ENCODE measurements at regions not wholly inside any gene's neighbourhood (a gene's known extent, or its start where the extent isn't known, plus 50 kb on each side); places are given as distances from the start of the nearest gene placed in this dataset.
"Not testable (repeated sequence)": the region's sequence is repeated elsewhere in the genome, so short reads cannot be mapped to it uniquely, and the experiment has no call there.

DNA sequence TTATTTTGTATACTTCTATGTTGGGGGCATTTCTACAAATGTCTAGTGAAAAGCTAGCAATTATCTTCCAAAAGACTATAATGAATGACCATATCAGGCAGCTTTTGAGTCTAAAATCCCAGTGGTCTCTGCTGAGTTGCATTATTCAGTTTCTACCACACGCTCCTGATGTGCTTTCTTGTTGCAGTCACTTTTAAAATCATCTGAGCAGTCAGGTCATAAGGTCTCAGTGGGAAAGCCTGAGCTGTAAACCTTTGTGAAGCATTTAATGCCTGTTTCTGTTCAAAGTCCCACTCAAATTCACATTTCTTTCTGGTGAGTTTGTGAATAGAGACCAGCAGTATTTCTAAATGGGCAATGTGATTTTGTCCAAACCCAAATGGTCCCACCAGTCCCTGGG lies 1681.5 kb downstream of the HACE1 start:
- no peak for DNase-seq (ENCODE audit: extremely low spot score, insufficient read length, low read depth)
- FAIRE-seq: no peak

DNA sequence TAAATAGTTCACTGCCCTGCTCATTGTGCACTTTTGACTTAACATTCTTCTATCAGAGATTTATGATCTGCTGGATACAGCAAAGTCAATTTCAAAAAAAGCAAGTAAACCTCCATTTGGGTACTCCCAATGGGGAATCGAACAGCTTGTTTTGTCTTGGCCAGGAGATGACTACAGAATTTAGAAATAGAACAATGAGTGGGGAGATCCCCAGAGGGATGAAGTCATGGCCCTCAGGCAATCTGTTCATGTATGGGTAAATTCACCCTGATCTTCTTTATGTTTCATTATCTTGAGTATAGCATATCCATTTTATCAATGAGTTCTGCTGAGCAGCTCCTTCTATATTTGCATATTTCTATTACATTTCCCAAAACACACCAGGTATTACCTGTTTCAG lies 1681.9 kb downstream of the HACE1 start:
- FAIRE-seq (no peak), DNase-seq (ENCODE audit: extremely low spot score, insufficient read length, low read depth) (no peak)

DNA sequence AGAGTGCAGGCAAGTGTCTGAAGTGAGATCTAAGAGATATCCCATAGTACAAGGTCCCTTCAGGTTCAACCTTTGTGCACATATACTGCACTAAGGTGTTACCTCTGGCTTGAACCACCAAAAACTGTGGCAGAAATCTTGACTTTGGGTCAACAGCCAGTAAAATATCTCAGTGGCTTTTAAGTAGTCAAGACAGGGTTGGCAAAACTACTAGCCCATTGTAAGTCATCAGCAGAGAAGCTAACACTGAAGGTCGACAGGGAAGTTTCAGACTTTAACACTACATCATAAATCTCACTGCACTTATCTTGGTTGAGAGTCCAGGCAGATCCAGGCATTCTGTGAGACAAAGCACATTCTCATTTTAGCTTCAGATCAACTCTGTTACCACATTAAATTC lies 1684.7 kb downstream of the HACE1 start:
- FAIRE-seq: no peak
- no peak for DNase-seq (ENCODE audit: extremely low spot score, insufficient read length, low read depth)

DNA sequence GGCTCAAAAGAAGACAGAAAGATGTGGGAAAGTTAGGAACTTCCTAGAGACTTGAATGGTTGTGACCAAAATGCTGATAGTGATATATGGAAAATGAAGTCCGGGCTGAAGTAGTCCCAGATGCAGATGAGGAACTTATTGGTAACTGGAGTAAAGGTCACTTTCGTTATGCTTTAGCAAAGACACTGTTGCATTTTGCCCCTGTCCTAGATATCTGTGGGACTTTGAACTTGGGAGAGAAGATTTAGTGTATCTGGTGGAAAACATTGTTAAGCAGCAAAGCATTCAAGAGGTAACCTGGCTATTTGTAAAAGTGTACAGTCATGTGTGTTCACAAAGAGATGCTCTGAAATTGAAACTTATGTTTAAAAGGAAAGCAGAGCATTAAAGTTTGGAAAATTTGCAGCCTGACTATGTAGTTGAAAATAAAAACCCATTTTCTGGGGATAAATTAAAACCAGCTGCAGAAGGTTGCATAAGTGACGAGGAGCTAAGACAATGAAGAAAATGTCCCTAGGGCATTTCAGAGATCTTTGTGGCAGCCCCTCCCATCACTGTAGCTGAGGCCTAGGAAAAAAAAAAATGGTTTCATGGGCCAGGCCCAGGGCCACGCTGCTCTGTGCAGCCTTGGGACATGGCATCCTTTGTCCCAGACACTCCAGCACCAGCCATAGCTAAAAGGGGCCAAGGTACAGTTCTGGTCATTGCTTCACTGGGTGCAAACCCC lies 1692.2 kb downstream of the HACE1 start:
- no peak for FAIRE-seq
- no peak for DNase-seq (ENCODE audit: extremely low spot score, insufficient read length, low read depth)

DNA sequence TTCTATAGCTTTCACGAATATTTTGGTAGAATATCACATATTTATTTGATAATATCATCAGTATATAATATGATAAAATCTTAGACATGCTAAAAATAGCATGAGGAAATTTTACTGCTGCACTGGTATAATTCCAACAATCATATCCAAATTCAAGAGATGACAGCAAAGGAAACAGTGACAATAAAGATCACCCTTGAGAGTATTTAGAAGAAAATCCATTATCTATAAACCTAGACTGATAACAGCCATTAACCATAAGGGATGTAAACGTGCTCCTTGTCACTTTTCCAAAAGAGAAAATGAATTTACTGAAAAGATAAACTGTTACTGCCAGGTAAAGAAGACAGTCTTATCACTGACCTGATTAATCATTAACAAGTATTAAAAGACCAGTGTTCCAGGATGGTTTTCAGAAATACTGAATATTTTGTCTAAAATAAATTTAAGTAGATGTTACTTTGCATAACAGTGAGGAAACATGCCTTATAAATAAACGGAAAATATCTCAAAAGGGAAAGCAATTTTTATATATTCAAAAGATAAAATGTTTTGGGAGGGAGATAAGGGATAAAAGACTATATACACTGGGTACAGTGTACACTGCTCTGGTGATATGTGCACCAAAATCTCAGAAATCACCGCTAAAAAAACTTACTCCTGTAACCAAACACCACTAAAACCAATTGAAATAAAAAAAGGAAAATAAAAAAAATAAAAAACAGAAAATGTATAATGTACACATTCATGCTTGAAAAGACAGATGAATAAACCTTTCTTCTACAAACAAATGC lies 1704.7 kb downstream of the HACE1 start:
- no peak for DNase-seq (ENCODE audit: extremely low spot score, insufficient read length, low read depth)
- FAIRE-seq: no peak

DNA sequence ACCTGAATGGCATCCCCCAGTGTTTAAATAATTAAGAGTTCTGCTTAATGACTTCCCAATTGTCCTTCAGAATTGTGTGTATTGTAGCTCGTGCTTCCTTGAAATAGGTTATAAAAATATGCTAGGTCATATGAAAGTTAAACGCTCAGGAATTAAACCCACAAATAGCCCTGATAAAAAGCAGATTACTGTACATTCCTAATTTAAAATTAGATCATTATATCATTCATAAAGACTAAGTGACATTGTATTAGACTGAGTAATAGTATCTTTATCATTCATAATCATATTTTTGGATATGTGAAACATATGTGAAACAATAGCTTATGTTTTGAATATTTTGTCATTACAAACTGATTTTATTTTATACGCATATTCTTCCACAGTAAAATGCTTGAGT lies 1706.7 kb downstream of the HACE1 start:
- DNase-seq (ENCODE audit: extremely low spot score, insufficient read length, low read depth) (no peak), FAIRE-seq (no peak)

DNA sequence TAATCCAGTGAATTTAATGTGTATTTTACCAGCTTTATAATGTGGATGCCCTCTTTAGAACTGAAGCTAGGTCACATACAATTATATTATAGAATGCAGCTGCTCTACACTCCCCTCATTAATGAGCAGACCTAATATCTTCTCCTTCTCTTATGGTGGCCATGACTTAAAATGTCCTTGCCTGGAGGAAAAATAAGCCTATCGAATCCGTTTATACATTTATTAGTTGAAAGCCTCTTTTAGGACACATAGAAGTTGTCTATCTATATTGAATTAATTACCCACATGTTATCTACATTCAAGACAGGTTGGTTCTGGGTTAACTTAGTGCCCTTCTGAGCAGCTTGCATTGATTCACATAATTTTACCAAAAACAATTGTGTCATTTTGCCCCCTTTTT lies 1716.8 kb downstream of the HACE1 start:
- no peak for FAIRE-seq
- DNase-seq (ENCODE audit: extremely low spot score, insufficient read length, low read depth): no peak

DNA sequence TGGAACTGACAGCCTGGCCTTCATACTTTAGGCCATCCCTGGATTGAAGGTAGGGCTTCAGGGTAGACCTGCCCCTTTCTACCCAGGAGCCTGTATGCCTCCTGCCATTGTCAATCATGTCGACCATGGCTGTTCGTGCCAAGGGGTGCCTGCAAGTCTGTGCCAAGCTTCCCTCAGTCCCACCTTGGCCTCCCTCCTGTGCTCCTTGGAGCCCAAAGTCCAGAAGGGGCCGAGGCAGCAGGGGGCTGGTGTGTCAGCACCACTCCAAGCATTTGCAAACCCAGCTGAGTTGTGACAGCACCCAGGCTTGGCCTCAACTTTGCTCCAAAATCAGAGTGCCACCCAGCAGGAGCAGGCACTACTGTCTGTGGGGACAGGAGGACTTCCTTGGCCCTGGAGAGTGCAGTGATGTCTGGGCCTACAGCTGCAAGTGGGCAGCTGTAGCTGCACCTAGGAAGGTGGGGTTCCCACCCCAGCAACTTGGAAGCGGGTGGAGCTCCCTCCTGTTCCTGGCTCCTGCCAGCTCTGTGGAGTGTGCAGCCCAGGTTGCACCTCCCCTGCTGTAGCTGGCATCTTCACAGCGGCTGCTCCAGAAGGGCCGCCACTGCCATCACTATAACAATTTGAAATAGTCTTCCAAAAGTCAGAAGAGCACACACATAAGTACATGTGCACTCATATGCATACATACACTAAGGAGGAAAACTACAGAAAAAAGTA lies 1719.3 kb downstream of the HACE1 start:
- no peak for FAIRE-seq
- DNase-seq (ENCODE audit: extremely low spot score, insufficient read length, low read depth): no peak

DNA sequence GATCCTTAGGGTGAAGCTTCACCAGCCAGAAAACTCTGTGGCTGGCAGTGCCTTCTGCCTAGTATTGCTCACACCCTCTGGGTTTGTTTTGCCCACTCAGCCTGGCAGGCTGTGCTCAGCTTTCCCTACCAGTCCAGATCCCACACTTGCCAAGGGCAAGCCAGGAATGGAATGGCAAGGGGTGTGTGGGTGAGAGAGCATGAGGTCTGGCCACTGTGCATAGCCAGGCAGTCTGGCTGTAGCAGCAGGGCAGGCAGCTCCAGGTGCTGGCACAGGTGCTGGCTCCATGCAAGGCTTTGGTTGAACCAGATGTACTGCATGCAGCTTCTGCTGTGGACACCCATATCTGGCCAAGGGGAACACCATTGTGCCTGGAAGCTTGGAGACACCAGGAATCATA lies 1720.3 kb downstream of the HACE1 start:
- no peak for FAIRE-seq
- DNase-seq (ENCODE audit: extremely low spot score, insufficient read length, low read depth): no peak

DNA sequence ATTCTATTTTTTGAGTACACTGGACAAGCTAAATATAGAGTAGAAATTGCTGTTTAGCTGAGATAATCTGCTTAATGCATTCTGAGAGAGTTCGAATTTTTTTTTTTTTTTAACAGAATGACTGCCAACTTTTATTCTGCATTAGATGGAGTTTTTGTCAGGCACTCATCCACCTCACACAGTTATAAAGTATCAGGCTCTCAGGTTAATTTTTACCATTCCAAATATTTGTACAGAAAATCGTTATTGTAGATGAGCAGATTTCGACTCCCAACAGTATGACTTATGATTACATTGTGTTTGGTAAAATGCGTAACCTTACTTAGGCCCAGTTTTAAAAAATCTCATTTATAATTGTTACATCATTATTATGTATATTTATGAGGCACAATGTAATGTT lies 1731.0 kb downstream of the GRIK2 start:
- no peak for DNase-seq (ENCODE audit: extremely low spot score, insufficient read length, low read depth)
- no peak for FAIRE-seq

DNA sequence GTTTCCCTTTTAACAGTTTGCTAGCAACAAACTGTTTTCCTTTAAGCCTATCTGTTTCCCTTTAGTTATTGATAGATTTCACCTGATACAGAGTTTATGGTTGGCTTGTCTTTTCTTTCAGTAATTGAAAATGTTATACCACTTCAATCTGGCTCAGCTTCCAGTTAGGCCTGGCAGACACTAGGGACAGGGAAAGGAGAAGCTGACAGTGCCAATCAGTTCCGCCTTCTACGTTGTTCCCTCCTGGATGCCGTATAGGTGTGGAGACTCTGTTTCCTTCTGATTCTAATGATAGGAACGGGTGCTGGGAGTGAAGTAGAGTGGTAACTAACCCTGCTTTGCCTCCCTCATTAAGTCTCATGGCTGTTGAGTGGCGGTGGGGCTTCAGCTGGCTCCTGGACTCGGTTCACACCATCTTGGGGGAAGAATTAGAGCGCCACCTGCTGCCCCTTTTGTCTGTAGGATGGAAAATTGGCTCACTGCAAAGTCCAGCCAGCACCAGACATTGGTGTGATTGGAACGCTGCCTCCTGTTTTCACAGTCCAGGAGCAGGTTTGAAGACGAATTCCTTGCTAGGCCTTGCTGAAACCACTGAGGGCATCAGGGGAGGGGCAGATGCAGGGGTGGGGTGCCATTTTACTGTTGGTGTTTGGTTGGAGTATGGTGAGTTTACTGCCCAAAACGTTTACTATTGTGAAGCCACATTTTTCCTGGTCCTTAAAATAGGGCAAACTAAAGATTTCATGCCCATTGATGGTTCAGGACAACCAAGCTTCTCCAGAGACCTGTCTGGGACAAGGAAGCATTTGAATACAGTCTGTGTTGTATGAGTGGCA lies 1729.5 kb downstream of the GRIK2 start:
- FAIRE-seq (no peak), DNase-seq (ENCODE audit: extremely low spot score, insufficient read length, low read depth) (no peak)

DNA sequence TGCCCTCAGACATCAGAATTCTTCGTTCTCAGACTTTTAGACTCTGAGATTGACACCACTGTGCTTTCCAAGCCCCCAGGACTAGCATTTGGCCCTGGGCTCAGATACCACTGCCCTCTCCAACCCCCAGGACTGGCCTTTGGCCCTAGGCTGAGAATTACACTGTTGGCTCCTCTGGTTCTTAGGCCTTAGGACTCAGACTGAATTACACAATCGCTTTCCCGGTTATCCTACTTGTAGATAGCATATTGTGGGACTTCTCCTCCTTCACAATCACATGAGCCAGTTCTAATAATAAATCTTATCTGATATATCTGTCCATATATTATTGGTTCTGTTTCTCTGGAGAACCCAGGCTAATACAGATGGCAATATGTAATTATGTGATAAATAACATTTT lies 1725.5 kb downstream of the GRIK2 start:
- FAIRE-seq (no peak), DNase-seq (ENCODE audit: extremely low spot score, insufficient read length, low read depth) (no peak)

DNA sequence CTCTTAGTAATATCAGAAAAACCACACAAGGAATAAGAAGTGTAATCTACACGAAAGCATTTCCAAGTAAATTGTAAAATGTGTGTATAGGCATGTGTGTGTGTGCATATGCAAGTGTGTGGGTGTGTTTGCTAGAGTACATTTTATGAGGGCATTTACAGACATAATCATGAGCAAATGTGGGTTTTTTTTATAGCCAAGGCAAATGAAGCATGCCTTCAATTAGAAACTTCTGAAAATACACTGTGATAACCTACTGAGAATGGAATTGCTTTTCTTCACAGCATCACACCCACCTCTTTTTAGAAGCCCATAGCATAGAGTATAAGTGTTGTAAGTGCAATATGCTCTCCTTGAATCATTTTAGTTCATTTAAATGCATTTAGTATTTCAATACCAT lies 1721.1 kb downstream of the GRIK2 start:
- no peak for DNase-seq (ENCODE audit: extremely low spot score, insufficient read length, low read depth)
- FAIRE-seq: no peak

DNA sequence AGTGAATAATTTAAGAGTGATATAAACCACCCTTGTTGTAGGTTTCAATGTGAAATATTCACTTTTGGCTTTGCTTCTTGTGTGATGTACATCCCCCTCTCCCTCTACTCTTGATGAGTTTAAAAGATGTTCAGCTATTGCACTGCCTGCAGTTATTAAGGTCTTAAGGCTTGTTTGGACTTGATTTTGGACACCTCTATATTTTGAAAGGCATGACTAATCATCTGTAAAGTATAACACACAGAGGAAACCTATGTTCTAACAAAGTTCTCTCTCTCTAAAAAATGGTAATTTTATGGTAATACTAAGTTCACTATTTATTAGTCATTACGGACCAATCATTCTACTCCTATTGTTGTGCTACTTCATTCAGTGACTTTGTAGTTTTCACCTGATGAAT lies 1719.9 kb downstream of the GRIK2 start:
- FAIRE-seq (no peak), DNase-seq (ENCODE audit: extremely low spot score, insufficient read length, low read depth) (no peak)

DNA sequence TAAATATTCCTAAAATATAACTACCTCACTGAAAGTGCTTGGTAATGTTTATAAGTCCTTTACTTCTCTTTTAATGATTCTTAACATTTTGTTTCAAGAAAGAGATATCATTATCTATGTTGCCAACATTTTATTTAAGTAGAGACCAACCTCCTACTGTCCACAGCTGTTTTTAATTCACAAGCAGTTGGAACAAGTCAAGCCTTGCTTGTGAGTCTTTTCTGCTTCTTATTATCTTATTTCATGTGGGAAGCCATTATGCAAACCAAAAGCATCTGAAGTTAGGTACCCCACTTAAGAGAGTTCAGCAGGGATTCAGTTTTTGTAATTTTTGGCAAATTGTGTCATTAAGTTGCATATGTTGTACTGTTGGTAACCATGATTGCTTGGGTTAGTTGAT lies 1714.5 kb downstream of the GRIK2 start:
- FAIRE-seq (no peak), DNase-seq (ENCODE audit: extremely low spot score, insufficient read length, low read depth) (no peak)

DNA sequence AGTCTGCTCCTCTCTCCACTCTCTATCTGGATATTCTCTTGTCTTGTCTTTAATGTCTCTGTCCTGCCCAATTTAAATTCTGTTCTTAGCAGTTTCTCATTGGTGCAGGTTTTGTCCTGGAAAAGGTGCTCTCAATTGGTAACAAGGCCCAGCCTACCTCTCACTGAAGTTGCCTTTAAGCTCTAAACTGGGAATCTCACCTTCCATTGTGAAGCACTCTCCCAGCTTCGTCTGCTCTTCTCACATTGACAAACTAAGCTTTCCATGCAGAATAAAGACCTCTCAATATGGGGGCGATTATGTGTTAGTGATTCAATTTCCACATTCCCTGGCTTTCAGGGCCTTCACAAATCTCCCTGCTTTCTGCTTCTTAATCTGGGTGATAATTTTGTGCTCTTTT lies 1712.2 kb downstream of the GRIK2 start:
- no peak for DNase-seq (ENCODE audit: extremely low spot score, insufficient read length, low read depth)
- no peak for FAIRE-seq

DNA sequence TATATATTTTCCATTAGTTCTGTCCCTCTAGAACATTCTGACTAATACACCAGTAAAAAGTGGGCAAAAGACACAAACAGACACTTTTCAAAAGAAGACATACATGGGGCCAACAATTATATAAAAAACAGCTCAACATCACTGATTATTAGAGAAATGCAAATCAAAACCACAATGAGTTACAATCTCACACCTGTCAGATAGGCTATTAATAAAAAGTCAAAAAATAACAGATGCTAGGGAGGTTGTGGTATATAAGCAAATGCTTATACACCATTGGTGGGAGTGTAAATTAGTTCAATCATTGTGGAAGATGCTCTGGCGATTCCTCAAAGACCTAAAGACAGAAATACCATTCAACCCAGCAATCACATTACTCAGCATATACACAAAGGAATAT lies 1707.8 kb downstream of the GRIK2 start:
- DNase-seq (ENCODE audit: extremely low spot score, insufficient read length, low read depth) (no peak), FAIRE-seq (no peak)

DNA sequence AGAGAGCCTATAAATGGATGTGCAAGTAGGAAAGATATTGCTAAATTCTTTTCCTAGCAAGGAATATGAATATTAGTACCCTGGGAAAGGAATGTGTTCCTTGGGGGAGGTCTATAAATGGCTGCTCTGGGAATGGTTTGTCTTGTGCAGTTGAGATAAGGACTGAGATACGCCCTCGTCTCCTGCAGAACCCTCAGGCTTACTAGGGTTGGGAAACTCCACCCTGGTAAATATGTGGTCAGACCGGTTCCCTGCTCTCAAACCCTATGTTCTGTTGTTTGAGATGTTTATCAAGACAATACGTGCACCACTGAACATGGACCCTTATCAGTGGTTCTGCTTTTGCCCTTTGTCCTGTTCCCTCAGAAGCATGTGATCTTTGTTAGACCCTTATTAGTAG lies 1698.9 kb downstream of the GRIK2 start:
- not testable (repeated sequence) for FAIRE-seq; DNase-seq (ENCODE audit: extremely low spot score, insufficient read length, low read depth)

DNA sequence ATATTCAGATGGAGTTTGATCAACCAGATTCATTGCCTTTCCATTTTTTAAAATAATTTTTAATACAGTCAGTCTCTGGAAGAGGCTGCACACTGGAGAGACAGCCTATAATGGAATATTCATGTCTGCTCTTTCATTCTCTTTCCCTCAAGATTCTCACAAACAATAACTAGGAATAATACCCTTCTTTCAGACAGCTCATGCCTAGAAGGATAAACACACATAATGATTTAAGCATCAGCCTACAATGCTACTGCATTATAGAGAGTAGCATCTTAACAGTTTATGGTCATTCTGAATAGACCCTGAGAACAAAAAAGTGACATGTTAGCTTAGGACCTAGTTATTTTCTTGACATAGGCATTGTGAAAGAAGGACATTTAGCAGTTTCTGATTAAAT lies 1692.3 kb downstream of the GRIK2 start:
- DNase-seq (ENCODE audit: extremely low spot score, insufficient read length, low read depth) (no peak), FAIRE-seq (no peak)

DNA sequence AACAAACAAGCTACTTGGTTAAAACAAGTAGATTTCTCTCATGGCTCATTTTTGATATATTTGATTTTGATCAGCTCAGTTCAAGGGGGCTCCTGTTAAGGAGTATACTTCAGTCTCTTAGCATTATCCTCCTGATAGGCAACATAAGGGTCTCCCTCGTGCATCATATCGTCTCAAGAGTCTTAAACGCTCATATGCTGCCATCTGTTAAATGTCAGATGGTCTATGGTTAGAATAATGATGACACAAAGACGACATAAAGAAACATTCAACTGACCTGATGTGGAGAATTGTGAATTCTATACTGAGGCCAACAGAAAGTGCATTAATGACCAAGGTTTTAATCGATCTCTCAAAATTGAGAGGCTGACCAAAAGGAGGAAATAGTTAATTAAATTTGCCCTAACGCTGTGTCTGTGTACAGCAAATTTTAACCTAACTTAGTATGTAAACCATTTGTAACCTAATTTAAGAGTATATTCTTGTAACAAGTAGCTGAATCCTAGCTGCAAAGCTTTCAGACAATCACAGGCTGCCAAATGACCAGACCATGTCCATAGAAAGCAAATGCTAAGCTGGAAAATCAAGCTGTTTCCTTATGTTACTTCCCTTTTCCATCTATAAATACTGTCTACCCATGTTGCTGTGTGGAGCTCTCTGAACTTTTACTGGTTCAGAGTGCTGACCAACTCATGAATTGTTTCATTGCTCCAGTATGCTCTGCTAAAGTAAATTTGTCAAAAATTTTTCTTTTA lies 1688.5 kb downstream of the GRIK2 start:
- no peak for FAIRE-seq
- no peak for DNase-seq (ENCODE audit: extremely low spot score, insufficient read length, low read depth)
